ENCODE measurements at regions not wholly inside any gene's neighbourhood (a gene's known extent, or its start where the extent isn't known, plus 50 kb on each side); places are given as distances from the start of the nearest gene placed in this dataset.
"Not testable (repeated sequence)": the region's sequence is repeated elsewhere in the genome, so short reads cannot be mapped to it uniquely, and the experiment has no call there.

DNA sequence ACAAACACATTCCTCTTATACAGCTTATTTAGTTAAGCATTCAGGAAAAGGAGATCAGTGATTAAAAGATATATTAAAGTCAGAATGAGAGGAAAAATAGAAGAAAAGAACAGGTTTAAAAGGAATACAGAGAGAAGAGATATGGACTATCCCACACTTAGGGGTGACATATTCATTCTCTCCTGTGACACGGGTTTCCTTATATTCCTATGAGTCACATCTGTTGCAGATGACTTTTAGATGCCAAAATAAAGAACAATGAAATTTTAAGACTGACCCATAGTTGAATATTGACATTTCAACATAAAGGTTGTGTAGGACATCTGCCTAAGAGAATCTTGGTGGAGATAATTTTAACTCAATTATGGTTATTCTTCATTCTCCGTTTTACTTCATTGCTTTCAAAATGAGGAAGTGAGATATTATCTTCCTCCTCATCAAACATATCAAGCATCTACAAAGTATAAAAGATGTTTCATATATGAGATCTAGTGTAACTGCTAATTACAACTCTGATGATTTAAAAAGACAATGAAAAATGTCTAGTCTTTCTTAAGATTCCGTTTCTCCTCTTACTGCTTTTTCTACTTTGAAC, 1336.7 kb upstream of the CITED2 start:
- Histone ChIP-seq H3K4me3 (ENCODE audit: low read length) (no peak overlapping the region), H3K79me2 (replicated peaks; ENCODE audit: insufficient read depth, low read length) (no peaks in the 10 kb centered on the region), H3K9me2 (ENCODE audit: insufficient read depth, low read length) (no peaks in the 10 kb centered on the region), H4K20me1 (ENCODE audit: insufficient read depth) (no peaks in the 10 kb centered on the region), H3K27me3 (ENCODE audit: insufficient read depth, low read depth, low read length) (no peaks in the 10 kb centered on the region), H3K4me2 (ENCODE audit: low read length) (no peak overlapping the region), H3K9me3 (ENCODE audit: low read length) (no peaks in the 10 kb centered on the region), H3K36me3 (ENCODE audit: insufficient read depth, low read length) (no peaks in the 10 kb centered on the region), H3K27ac (ENCODE audit: low read length) (no peak overlapping the region), H3F3A (ENCODE audit: insufficient read depth, low read length, poor library complexity, severe bottlenecking) (no peaks in the 10 kb centered on the region), H3K9ac (ENCODE audit: low read length) (no peak overlapping the region), H2AFZ (ENCODE audit: low read depth, low read length) (no peak overlapping the region)
- TF ChIP-seq, protein P1, sequence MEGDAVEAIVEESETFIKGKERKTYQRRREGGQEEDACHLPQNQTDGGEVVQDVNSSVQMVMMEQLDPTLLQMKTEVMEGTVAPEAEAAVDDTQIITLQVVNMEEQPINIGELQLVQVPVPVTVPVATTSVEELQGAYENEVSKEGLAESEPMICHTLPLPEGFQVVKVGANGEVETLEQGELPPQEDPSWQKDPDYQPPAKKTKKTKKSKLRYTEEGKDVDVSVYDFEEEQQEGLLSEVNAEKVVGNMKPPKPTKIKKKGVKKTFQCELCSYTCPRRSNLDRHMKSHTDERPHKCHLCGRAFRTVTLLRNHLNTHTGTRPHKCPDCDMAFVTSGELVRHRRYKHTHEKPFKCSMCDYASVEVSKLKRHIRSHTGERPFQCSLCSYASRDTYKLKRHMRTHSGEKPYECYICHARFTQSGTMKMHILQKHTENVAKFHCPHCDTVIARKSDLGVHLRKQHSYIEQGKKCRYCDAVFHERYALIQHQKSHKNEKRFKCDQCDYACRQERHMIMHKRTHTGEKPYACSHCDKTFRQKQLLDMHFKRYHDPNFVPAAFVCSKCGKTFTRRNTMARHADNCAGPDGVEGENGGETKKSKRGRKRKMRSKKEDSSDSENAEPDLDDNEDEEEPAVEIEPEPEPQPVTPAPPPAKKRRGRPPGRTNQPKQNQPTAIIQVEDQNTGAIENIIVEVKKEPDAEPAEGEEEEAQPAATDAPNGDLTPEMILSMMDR (IDR thresholded peaks at IDR 0.05; ENCODE audit: poor library complexity, severe bottlenecking) = no peak
- TF ChIP-seq SMC3 (conservative IDR thresholded peaks at IDR 0.05; ENCODE audit: poor library complexity) (no peak), EZH2 (IDR thresholded peaks at IDR 0.05; ENCODE audit: borderline replicate concordance, insufficient read depth, low read length, poor library complexity, severe bottlenecking) (no peak), EP300 (conservative IDR thresholded peaks at IDR 0.05; ENCODE audit: poor library complexity, severe bottlenecking) (no peak), MXI1 (conservative IDR thresholded peaks at IDR 0.05; ENCODE audit: poor library complexity, severe bottlenecking) (no peak), TAF1 (IDR thresholded peaks at IDR 0.05; ENCODE audit: low read depth) (no peak), POLR2AphosphoS5 (IDR thresholded peaks at IDR 0.05) (no peak), RAD21 (conservative IDR thresholded peaks at IDR 0.05) (no peak)
- TF ChIP-seq, protein P2, sequence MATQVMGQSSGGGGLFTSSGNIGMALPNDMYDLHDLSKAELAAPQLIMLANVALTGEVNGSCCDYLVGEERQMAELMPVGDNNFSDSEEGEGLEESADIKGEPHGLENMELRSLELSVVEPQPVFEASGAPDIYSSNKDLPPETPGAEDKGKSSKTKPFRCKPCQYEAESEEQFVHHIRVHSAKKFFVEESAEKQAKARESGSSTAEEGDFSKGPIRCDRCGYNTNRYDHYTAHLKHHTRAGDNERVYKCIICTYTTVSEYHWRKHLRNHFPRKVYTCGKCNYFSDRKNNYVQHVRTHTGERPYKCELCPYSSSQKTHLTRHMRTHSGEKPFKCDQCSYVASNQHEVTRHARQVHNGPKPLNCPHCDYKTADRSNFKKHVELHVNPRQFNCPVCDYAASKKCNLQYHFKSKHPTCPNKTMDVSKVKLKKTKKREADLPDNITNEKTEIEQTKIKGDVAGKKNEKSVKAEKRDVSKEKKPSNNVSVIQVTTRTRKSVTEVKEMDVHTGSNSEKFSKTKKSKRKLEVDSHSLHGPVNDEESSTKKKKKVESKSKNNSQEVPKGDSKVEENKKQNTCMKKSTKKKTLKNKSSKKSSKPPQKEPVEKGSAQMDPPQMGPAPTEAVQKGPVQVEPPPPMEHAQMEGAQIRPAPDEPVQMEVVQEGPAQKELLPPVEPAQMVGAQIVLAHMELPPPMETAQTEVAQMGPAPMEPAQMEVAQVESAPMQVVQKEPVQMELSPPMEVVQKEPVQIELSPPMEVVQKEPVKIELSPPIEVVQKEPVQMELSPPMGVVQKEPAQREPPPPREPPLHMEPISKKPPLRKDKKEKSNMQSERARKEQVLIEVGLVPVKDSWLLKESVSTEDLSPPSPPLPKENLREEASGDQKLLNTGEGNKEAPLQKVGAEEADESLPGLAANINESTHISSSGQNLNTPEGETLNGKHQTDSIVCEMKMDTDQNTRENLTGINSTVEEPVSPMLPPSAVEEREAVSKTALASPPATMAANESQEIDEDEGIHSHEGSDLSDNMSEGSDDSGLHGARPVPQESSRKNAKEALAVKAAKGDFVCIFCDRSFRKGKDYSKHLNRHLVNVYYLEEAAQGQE (IDR thresholded peaks at IDR 0.05; ENCODE audit: borderline replicate concordance) = no peak

DNA sequence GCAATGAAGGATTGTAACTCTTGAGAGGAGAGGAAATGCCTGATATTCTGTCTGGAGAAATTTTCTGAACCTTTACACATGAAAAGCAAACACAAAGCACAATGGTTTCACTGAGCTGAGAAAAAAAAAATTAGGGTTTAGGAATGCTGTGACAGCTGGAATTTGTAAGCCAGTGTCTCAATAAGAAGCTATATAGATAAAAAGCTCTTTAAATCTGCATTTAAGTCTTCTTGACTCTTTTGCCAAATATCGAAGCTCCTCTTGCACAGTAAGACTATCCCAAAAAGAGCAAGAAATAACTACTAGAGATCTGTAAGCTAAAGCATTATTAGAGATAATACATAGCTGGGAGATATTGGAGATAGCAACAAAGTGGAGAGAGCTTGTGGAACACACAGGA, 1334.0 kb upstream of the CITED2 start:
- Histone ChIP-seq H3K4me3 (ENCODE audit: low read length) (no peak overlapping the region), H3K36me3 (ENCODE audit: insufficient read depth, low read length) (no peaks in the 10 kb centered on the region), H3K79me2 (replicated peaks; ENCODE audit: insufficient read depth, low read length) (no peaks in the 10 kb centered on the region), H2AFZ (ENCODE audit: low read depth, low read length) (no peak overlapping the region), H3K9ac (ENCODE audit: low read length) (no peak overlapping the region), H4K20me1 (ENCODE audit: insufficient read depth) (no peaks in the 10 kb centered on the region), H3K27me3 (ENCODE audit: insufficient read depth, low read depth, low read length) (no peaks in the 10 kb centered on the region), H3K9me3 (ENCODE audit: low read length) (no peaks in the 10 kb centered on the region), H3F3A (ENCODE audit: insufficient read depth, low read length, poor library complexity, severe bottlenecking) (no peaks in the 10 kb centered on the region), H3K27ac (ENCODE audit: low read length) (no peak overlapping the region), H3K4me2 (ENCODE audit: low read length) (no peak overlapping the region), H3K9me2 (ENCODE audit: insufficient read depth, low read length) (no peaks in the 10 kb centered on the region)
- no peak for TF ChIP-seq SMC3 (conservative IDR thresholded peaks at IDR 0.05; ENCODE audit: poor library complexity)
- no peak for TF ChIP-seq RAD21 (conservative IDR thresholded peaks at IDR 0.05)
- TF ChIP-seq, protein P2 (IDR thresholded peaks at IDR 0.05; ENCODE audit: borderline replicate concordance) = no peak
- TF ChIP-seq MXI1 (conservative IDR thresholded peaks at IDR 0.05; ENCODE audit: poor library complexity, severe bottlenecking) = no peak
- TF ChIP-seq POLR2AphosphoS5 (IDR thresholded peaks at IDR 0.05) = no peak
- TF ChIP-seq EZH2 (IDR thresholded peaks at IDR 0.05; ENCODE audit: borderline replicate concordance, insufficient read depth, low read length, poor library complexity, severe bottlenecking) = no peak
- no peak for TF ChIP-seq TAF1 (IDR thresholded peaks at IDR 0.05; ENCODE audit: low read depth)
- no peak for TF ChIP-seq EP300 (conservative IDR thresholded peaks at IDR 0.05; ENCODE audit: poor library complexity, severe bottlenecking)

DNA sequence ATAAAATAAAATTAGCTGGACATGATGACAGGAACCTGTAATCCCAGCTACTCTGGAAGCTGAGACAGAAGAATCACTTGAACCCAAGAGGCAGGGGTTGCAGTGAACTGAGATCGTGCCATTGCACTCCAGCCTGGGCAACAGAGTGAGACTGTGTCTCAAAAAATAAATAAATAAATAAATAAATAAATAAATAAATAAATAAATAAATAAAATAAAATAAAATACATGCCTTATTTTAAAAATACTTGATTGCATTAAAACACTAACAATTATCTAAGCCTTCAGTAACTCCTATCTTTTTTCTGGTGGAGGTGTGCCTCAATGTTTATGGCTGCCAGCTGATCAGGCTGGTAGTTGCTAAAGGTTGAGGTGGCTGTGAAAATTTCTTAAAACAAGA, 1329.6 kb upstream of the CITED2 start:
- not testable (repeated sequence) for H3K27me3 ChIP-seq (ENCODE audit: insufficient read depth, low read depth, low read length); H3K9me2 ChIP-seq (ENCODE audit: insufficient read depth, low read length); H3K4me2 ChIP-seq (ENCODE audit: low read length); H3K9me3 ChIP-seq (ENCODE audit: low read length); H3K9ac ChIP-seq (ENCODE audit: low read length); H3K27ac ChIP-seq (ENCODE audit: low read length); H3F3A ChIP-seq (ENCODE audit: insufficient read depth, low read length, poor library complexity, severe bottlenecking); H3K4me3 ChIP-seq (ENCODE audit: low read length); H4K20me1 ChIP-seq (ENCODE audit: insufficient read depth); H2AFZ ChIP-seq (ENCODE audit: low read depth, low read length); H3K79me2 ChIP-seq (replicated peaks; ENCODE audit: insufficient read depth, low read length); H3K36me3 ChIP-seq (ENCODE audit: insufficient read depth, low read length)

Measured in neural cell (in vitro differentiated cells).